Retina (tissue), 1 donor: ENCODE measurements at regions not wholly inside any gene's neighbourhood (a gene's known extent, or its start where the extent isn't known, plus 50 kb on each side); places are given as distances from the start of the nearest gene placed in this dataset.
"Not testable (repeated sequence)": the region's sequence is repeated elsewhere in the genome, so short reads cannot be mapped to it uniquely, and the experiment has no call there.

ENCODE experiments used
- DNase-seq: peaks from one replicate; pipeline ENCODE4 v3.0.0-alpha.2; 2016

- DNase-seq = no peak
Measured at GRCh38 chr11:12585861-12586260, 88.4 kb upstream of the TEAD1 start.

GRCh38 chr11:12587333-12587991 is 86.8 kb upstream of the TEAD1 start:
- peak; percentile 7 for DNase-seq

- DNase-seq = no peak
Measured at GRCh38 chr11:12591706-12592105, 82.5 kb upstream of the TEAD1 start.

- no peak for DNase-seq
Measured at GRCh38 chr11:12592283-12592682, 81.9 kb upstream of the TEAD1 start.

GRCh38 chr11:12595089-12595847 is 79.0 kb upstream of the TEAD1 start:
- DNase-seq = not testable (repeated sequence)

- DNase-seq = no peak
Measured at GRCh38 chr11:12598330-12599256, 75.6 kb upstream of the TEAD1 start.

- peak; percentile 39 for DNase-seq
Measured at GRCh38 chr11:12599408-12600143, 74.6 kb upstream of the TEAD1 start.

- DNase-seq = no peak
Measured at GRCh38 chr11:12600829-12601228, 73.4 kb upstream of the TEAD1 start.

GRCh38 chr11:12602421-12602820 is 71.8 kb upstream of the TEAD1 start:
- DNase-seq = no peak

GRCh38 chr11:12603143-12604088 is 70.8 kb upstream of the TEAD1 start:
- no peak for DNase-seq

GRCh38 chr11:12604557-12605153 is 69.6 kb upstream of the TEAD1 start:
- no peak for DNase-seq

GRCh38 chr11:12606597-12606996 is 67.6 kb upstream of the TEAD1 start:
- no peak for DNase-seq

GRCh38 chr11:12608678-12609077 is 65.5 kb upstream of the TEAD1 start:
- DNase-seq = not testable (repeated sequence)

GRCh38 chr11:12611352-12611751 is 62.9 kb upstream of the TEAD1 start:
- no peak for DNase-seq

- DNase-seq = no peak
Measured at GRCh38 chr11:12617632-12618031, 56.6 kb upstream of the TEAD1 start.

- DNase-seq = no peak
Measured at GRCh38 chr11:12618743-12619540, 55.3 kb upstream of the TEAD1 start.

- DNase-seq = no peak
Measured at GRCh38 chr11:12623869-12624268, 50.4 kb upstream of the TEAD1 start.
